LHCN-M2 (cell line): ENCODE measurements at regions not wholly inside any gene's neighbourhood (a gene's known extent, or its start where the extent isn't known, plus 50 kb on each side); places are given as distances from the start of the nearest gene placed in this dataset.
A peak's percentile ranks its signal among the peaks of the same experiment; 100 is the strongest.
"Not testable (repeated sequence)": the region's sequence is repeated elsewhere in the genome, so short reads cannot be mapped to it uniquely, and the experiment has no call there.

Source experiments
- DNase-seq: peaks from one replicate; pipeline ENCODE4 v3.0.0-alpha.2; 2012; ENCODE audit warnings: low read depth

- DNase-seq, result no peak
Observed at GRCh38 chr1:55879346-55879745, 664.2 kb upstream of the USP24 start.

DNA sequence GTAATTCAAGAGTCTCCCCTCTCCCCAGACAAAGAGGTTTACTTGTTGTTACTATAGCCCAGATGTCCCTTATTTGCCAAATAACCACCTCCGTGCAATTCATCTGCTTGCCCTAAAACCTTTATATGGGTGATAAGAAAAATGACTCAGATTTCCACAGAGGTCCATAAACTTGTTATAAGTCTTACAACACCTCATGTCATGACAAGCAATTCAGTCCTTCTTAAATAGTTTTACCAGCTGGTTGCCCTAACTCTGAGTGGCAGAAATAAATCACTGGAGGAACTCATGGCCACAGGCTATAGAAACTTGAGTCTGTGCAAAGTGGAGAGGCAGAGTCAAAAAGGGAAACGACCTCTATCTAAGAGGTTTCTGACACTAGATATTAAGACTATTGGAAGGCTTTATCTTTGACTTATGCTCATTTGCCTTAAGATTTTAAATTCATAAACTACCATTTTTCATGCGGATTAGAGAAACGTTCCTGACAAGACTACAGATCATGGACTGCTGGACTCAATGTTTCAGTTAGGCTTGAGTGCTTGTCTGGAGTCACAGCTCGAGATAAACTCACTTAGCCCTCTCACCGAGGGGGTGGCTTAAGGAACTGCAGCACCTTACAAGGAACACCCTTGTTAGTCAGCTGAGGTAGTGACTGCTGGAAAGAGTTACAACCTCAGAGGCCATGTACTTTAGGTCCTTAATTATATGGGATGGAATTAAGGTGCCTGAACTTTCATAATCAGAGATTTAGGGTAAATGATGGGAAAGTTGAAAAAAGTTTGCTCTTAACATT lies 662.5 kb upstream of the USP24 start:
- no peak for DNase-seq

DNA sequence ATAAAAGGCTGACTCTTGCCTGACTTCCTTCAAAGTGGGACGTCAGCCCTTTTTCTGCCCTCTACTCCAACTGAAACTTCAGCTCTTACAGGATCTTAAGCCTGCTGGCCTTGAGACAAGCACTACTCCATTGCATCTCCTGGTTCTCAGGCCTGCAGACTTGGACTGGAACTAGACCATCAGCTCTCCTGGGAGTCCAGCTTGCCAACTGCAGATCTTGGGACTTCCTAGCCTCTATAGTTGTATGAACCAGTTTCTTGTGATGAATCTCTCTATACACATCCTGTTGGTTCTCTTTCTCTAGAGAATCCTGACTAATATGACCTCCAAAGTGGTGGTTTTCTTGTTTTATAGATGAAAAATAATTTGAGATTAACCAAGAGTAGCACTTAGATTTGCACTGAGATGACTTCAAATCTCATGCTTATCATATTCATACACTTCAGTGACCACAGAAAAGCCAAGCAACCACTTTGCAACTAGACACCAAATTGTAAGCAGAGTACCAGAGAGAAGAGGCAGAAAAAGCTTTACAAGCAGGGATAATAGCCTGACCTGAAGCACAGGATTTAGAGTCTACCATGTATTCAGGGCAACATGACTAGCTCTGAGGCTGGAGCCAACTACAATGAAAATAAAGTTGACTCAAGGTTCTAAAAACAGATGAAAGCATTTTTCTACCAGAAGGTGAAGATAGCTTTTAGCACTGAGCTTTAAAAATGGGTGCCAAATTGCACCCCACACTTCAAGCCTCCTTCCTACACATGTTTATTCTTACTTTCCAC lies 661.3 kb upstream of the USP24 start:
- no peak for DNase-seq

GRCh38 chr1:55870106-55870505 lies 654.9 kb upstream of the USP24 start:
- peak; percentile 64 for DNase-seq

DNA sequence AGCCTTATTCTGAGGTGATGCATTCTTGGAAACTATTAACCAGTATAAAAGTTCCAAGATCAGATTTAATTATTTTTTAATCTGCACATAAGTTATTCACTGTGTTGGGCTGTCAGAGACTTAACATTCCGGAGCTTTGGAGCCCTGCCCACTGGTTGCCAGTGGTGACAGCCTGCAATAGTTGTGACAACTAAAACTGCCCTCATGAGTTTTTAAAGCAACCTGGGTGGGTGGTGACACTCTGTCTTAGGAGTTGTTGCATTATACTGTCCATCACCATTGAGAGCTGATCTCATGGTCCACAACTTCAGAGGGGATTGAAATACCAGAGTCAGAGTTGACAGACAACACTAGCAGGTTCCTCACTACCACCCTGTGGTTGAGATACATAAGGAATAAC lies 653.9 kb upstream of the USP24 start:
- no peak for DNase-seq

- peak; percentile 50 for DNase-seq
Observed at GRCh38 chr1:55868026-55868425, 652.9 kb upstream of the USP24 start.

DNA sequence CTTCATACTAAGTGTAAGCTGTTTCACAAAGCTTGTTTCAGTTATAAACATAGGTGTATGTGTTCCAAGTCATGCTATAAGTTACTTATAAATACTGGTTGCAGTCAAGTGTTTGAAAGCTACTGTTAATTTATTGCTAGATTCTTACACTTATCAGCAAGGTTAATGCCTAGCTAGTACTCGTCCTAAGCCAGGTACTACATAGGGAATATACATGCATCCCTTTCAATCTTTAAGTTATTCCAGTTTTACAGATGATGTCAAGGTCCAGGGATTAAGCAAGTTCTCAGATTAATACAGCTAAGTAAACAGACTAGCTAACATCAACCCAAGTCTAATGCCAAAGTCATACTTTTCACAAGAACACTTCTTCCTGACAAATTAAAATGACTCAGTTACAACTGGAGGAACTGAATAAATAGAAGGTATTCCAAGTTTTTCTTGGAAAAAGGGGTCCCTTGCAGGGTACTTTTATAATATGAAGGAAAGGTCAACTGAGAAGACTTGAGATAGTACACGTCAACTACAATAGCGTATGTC lies 652.2 kb upstream of the USP24 start:
- no peak for DNase-seq

DNA sequence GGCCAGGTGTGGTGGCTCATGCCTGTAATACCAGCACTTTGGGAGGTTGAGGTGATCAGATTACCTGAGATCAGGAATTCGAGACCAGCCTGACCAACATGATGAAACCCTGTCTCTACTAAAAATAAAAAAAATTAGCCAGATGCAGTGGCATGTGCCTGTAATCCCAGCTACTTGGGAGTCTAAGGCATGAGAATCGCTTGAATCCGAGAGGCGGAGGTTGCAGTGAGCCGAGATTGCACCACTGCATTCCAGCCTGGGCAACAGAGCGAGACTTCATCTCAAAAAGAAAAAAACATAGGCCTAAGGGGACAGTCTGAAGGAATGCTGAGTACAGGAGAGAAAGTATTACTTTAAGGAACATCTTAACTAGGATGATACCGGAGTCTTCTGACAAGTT lies 650.6 kb upstream of the USP24 start:
- DNase-seq, result not testable (repeated sequence)

DNA sequence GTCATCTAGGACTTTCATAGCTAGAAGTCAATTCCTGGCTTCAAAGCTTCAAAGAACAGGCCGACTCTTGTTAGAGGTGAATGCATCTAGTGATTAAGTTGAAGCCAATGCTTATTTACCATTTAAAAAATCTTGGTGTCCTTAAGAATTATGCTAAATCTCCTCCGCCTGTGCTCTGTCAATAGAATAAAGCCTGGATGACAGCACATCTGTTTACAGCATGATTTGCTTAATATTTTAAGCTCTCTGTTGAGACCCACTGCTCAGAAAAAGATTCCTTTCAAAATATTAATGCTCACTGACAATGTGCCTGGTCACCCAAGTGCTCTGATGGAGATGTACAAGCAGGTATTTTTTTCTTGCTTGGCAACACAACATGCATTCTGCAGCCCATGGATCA lies 649.1 kb upstream of the USP24 start:
- no peak for DNase-seq

DNA sequence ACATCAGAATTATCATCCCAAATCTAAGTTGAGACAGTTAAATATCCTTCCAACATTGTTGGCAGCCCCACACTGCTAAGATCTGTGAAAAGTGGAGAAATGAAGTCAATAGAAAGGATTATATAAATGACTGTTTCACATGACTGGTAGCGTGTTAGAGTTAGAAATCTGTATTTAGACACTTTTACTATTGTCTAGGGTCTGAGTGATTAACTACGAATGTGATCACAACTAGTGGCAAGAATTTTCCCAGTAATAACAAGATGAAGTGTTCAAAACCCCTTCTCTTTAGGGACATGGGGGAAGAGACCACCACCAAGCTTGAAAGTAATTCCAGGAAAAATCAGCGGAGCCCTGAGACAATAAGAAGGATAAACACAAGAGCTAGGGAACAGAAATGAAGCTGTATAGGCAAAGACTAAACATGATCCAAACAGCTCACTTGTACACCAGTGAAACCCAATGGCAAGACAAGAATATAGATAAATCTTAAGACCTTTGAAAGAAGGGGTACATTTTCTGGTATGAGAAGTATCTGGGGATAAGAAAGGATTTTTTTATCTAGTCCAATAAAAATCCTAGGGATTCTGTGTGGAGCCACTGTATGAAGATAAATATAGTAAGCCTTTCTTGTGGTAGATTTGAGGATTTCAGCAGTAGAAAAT lies 646.6 kb upstream of the USP24 start:
- DNase-seq, result no peak

GRCh38 chr1:55860798-55861519 lies 645.8 kb upstream of the USP24 start:
- DNase-seq, result no peak

DNA sequence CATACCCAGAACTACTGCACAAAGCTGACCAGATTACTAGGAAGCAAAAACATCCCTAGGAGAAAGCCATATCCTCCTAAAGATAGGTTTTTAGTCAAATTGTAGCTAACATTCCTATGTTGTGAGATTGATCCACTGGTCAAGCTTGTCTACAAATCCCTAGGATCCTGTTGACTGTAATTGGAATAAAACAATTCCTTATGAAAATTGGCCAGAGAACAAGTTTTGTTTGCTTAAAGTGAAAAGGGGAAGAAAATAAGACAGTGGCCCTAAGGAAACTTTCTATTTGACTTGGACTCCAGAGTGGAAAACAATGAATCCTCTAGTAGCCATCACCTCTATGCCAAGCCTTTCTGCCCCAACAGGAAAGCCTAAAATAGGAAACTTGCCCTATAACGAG lies 645.2 kb upstream of the USP24 start:
- DNase-seq, result no peak

DNA sequence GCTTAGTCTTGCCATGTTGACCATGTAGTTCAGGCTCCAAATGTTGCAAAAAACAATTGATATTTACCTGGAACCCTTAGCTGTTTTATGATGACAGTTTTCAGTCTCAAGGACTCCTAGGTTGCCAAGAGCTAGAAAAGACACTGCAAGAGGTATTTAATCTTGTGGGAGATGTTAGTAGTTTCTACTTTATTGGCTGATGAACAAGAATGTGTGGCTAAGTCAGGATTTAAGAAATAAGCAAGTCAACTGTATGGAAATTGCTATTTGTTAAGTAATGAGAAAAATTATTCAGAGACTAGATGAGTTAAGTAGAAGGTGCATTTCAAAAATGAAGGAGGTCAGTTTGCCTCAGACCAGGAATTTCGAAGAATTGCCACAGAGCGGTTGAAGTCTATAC lies 639.7 kb upstream of the USP24 start:
- no peak for DNase-seq

DNA sequence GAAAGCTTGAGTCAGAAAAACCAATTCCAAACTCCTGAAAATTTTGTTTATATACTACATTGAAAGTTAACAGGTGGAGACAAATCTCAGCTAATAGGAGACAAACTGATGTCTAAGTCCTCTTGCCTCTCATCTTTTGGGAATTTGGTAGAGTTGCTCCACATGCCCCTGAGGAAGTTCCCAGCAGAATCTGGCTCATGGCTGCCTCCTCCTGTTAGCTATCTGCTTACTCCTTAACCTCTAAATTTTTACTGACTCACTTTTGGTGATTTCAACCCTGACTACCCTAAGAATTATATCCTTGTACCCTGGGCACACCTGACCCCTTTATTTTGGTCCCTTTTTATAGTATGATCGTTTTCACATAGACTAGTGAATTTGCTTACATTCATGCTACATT lies 633.7 kb upstream of the USP24 start:
- DNase-seq, result peak; percentile 75

- no peak for DNase-seq
Observed at GRCh38 chr1:55846051-55846450, 630.9 kb upstream of the USP24 start.

DNA sequence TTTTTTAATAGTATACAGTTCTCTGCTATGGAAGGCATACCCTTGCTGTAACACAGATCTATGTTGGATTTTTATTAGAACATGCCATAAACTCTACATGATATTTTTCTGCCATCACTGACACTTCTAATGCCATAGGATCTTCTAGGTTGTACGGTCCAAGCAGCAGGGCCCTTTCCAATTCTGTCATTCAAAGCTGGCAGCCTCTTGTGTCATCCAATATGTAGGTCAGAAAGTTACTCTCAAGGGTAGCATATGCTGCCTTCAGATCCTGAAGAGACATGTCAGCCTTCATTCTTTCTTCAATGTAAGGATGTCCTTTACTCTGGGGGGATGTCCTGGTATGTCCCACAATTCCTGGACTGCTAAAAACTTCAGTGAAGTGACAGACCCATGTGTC lies 629.2 kb upstream of the USP24 start:
- DNase-seq, result no peak

GRCh38 chr1:55839626-55840025 lies 624.5 kb upstream of the USP24 start:
- DNase-seq, result no peak

DNA sequence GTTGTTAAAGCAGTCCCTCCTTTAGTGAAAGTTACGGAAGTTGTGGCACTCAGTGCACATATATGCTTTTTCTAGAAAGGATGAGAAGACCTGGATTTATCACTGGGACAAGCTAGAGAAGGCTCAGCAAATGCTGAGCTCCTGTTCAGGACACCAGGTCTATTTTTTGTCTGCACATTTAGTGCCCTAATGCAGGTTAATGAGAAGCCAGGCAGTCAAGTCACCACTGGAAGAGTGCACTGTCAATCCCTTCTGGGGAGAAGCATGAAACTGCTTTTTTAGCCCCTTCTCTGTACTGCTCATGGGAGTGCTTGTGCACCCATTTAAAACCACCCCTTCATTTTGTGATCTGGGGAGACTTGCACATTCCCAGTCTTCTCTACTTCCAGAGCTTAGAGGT lies 624.1 kb upstream of the USP24 start:
- no peak for DNase-seq

- DNase-seq, result no peak
Observed at GRCh38 chr1:55836086-55836485, 620.9 kb upstream of the USP24 start.

GRCh38 chr1:55833529-55834091 lies 618.4 kb upstream of the USP24 start:
- no peak for DNase-seq

DNA sequence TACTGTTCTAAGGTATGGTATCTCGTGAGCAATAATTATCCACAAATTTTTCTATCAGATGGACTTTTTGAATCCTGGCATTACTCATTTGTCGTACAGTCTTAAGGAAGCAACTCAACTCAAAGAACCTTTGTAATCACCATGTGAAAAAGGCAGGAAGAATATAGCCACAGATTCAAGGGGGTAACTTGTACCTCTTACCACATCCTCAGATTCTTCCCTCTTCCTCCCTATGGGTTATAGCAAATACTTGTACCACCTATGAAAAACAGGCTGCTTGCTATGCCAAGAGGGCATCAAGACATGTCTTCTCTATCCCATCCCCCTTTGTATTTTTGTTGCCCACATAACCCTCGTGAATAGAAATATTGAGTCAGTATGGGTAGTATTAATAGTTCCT lies 616.6 kb upstream of the USP24 start:
- DNase-seq, result no peak
